Muscle of leg (tissue), 3 donors: ENCODE measurements at regions not wholly inside any gene's neighbourhood (a gene's known extent, or its start where the extent isn't known, plus 50 kb on each side); places are given as distances from the start of the nearest gene placed in this dataset.

Experiments used
- DNase-seq: peaks from one replicate; pipeline ENCODE4 v3.0.0; 2013
- H3K27ac ChIP-seq: one replicate; pipeline ENCODE4 v1.5.1; 2013; ENCODE audit warnings: mild to moderate bottlenecking, low read length, control low read depth
- H3K27me3 ChIP-seq: one replicate; pipeline ENCODE4 v1.6.1; 2013; ENCODE audit warnings: low read length; ENCODE audit not compliant: control insufficient read depth, insufficient read depth
- H3K36me3 ChIP-seq: one replicate; pipeline ENCODE4 v1.6.1; 2013; ENCODE audit warnings: low read length; ENCODE audit not compliant: control insufficient read depth, insufficient read depth
- H3K4me1 ChIP-seq: one replicate; pipeline ENCODE4 v1.6.1; 2013; ENCODE audit warnings: low read length; ENCODE audit not compliant: control insufficient read depth, insufficient read depth
- H3K4me3 ChIP-seq: one replicate; pipeline ENCODE4 v1.5.1; 2013; ENCODE audit warnings: low read length, control low read depth
- H3K9me3 ChIP-seq: replicated peaks from 2 replicates; pipeline ENCODE4 v1.6.1; 2013; ENCODE audit warnings: low read depth, low read length; ENCODE audit not compliant: control insufficient read depth
- WGBS: methylation state at CpG from one replicate; pipeline ENCODE4 v1.1.5; 2013; ENCODE audit warnings: missing lambda C conversion rate; ENCODE audit not compliant: insufficient coverage; 5-methylcytosine and 5-hydroxymethylcytosine counted together

- 100% methylated on average over 1 of the region's 2 CpGs for WGBS
- Histone ChIP-seq H3K36me3 (no peaks in the 10 kb centered on the region), H3K4me3 (no peak overlapping the region), H3K9me3 (no peaks in the 10 kb centered on the region), H3K27ac (no peak overlapping the region), H3K4me1 (no peaks in the 10 kb centered on the region), H3K27me3 (no peaks in the 10 kb centered on the region)
- no peak for DNase-seq
Observed at GRCh38 chr15:94535298-94536048, 304.1 kb downstream of the MCTP2 start.

- no peaks in the 10 kb centered on the region for H3K9me3 ChIP-seq
- no peak overlapping the region for H3K4me3 ChIP-seq
- no peaks in the 10 kb centered on the region for H3K36me3 ChIP-seq
- H3K4me1 ChIP-seq = no peaks in the 10 kb centered on the region
- 17% methylated on average over 1 of the region's 3 CpGs for WGBS
- DNase-seq = no peak
- no peak overlapping the region for H3K27ac ChIP-seq
- no peaks in the 10 kb centered on the region for H3K27me3 ChIP-seq
Observed at GRCh38 chr15:94536549-94536948, 305.2 kb downstream of the MCTP2 start.

- H3K36me3 ChIP-seq = no peaks in the 10 kb centered on the region
- 0% methylated on average over 1 of the region's 1 CpG for WGBS
- H3K27ac ChIP-seq = no peak overlapping the region
- H3K4me1 ChIP-seq = no peaks in the 10 kb centered on the region
- no peaks in the 10 kb centered on the region for H3K27me3 ChIP-seq
- DNase-seq = no peak
- H3K9me3 ChIP-seq = no peaks in the 10 kb centered on the region
- no peak overlapping the region for H3K4me3 ChIP-seq
Observed at GRCh38 chr15:94538280-94538679, 306.9 kb downstream of the MCTP2 start.

- Histone ChIP-seq H3K4me3 (no peak overlapping the region), H3K27me3 (no peaks in the 10 kb centered on the region), H3K4me1 (no peaks in the 10 kb centered on the region), H3K36me3 (no peaks in the 10 kb centered on the region), H3K27ac (no peak overlapping the region), H3K9me3 (no peaks in the 10 kb centered on the region)
- WGBS = no CpG with 5 or more reads among the region's 1 CpG
- no peak for DNase-seq
Observed at GRCh38 chr15:94542391-94542790, 311.0 kb downstream of the MCTP2 start.

- Histone ChIP-seq H3K4me3 (no peak overlapping the region), H3K4me1 (no peaks in the 10 kb centered on the region), H3K9me3 (no peaks in the 10 kb centered on the region), H3K27me3 (no peaks in the 10 kb centered on the region), H3K27ac (no peak overlapping the region), H3K36me3 (no peaks in the 10 kb centered on the region)
- DNase-seq = no peak
- no CpG with 5 or more reads among the region's 2 CpGs for WGBS
Observed at GRCh38 chr15:94546808-94547207, 315.4 kb downstream of the MCTP2 start.

GRCh38 chr15:94547711-94548110, 316.4 kb downstream of the MCTP2 start:
- H3K27ac ChIP-seq = no peak overlapping the region
- WGBS = no CpG with 5 or more reads among the region's 6 CpGs
- H3K9me3 ChIP-seq = no peaks in the 10 kb centered on the region
- H3K36me3 ChIP-seq = no peaks in the 10 kb centered on the region
- H3K4me1 ChIP-seq = no peaks in the 10 kb centered on the region
- no peak overlapping the region for H3K4me3 ChIP-seq
- DNase-seq = peak; percentile 1
- no peaks in the 10 kb centered on the region for H3K27me3 ChIP-seq

GRCh38 chr15:94555841-94556519, 324.6 kb downstream of the MCTP2 start:
- no peak for DNase-seq
- Histone ChIP-seq H3K27ac (no peak overlapping the region), H3K4me3 (no peak overlapping the region), H3K9me3 (no peaks in the 10 kb centered on the region), H3K4me1 (no peaks in the 10 kb centered on the region), H3K27me3 (no peaks in the 10 kb centered on the region), H3K36me3 (no peaks in the 10 kb centered on the region)
- WGBS = 60% methylated on average over 1 of the region's 2 CpGs

- WGBS = 87% methylated on average over 2 of the region's 4 CpGs
- Histone ChIP-seq H3K27me3 (no peaks in the 10 kb centered on the region), H3K36me3 (no peaks in the 10 kb centered on the region), H3K4me1 (no peaks in the 10 kb centered on the region), H3K9me3 (no peaks in the 10 kb centered on the region), H3K27ac (no peak overlapping the region), H3K4me3 (no peak overlapping the region)
- DNase-seq = no peak
Observed at GRCh38 chr15:94561036-94561689, 329.8 kb downstream of the MCTP2 start.

- Histone ChIP-seq H3K4me3 (no peak overlapping the region), H3K9me3 (no peaks in the 10 kb centered on the region), H3K27ac (no peak overlapping the region), H3K4me1 (no peaks in the 10 kb centered on the region), H3K27me3 (no peaks in the 10 kb centered on the region), H3K36me3 (no peaks in the 10 kb centered on the region)
- no peak for DNase-seq
- WGBS = no CpG with 5 or more reads among the region's 2 CpGs
Observed at GRCh38 chr15:94563456-94563855, 332.1 kb downstream of the MCTP2 start.

- no peak for DNase-seq
- Histone ChIP-seq H3K36me3 (no peaks in the 10 kb centered on the region), H3K4me3 (no peak overlapping the region), H3K9me3 (no peaks in the 10 kb centered on the region), H3K27ac (no peak overlapping the region), H3K27me3 (peaks cover 4% of the 10 kb centered on the region), H3K4me1 (no peaks in the 10 kb centered on the region)
- WGBS = 42% methylated on average over 5 of the region's 12 CpGs
Observed at GRCh38 chr15:94576889-94577533, 345.6 kb downstream of the MCTP2 start.
